ENCODE measurements at regions not wholly inside any gene's neighbourhood (a gene's known extent, or its start where the extent isn't known, plus 50 kb on each side); places are given as distances from the start of the nearest gene placed in this dataset.

DNA sequence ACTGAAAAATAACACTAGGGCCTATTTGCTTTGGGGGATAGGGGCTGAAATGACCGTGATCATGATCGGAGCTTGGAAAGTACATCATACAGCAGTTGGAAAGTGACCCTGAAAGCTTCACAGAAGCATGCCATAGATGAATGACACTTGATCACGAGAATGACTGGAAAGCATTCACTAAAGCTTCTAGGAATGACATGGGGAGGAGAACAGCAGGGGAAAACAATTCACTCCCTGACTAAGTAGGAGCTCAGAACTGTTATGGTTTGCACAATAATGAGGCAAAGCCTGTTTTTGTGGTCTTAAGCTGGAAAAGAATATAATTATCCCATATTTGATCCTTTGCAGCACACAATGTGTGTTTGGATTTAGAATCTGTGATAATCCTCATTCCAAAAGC lies 237.5 kb downstream of the NOL4 start:
- no peak for TF ChIP-seq ZNF274 (IDR thresholded peaks at IDR 0.05; ENCODE audit: low read depth, low read length)
- TF ChIP-seq YY1 (IDR thresholded peaks at IDR 0.05; ENCODE audit: insufficient read depth, insufficient read length) = no peak
- TF ChIP-seq SUZ12 (IDR thresholded peaks at IDR 0.05; ENCODE audit: extremely low read depth, insufficient read depth, insufficient read length) = no peak

Data from NT2/D1 (cell line).